SJCRH30 (cell line): ENCODE measurements at regions not wholly inside any gene's neighbourhood (a gene's known extent, or its start where the extent isn't known, plus 50 kb on each side); places are given as distances from the start of the nearest gene placed in this dataset.
"Not testable (repeated sequence)": the region's sequence is repeated elsewhere in the genome, so short reads cannot be mapped to it uniquely, and the experiment has no call there.

Source experiments
- DNase-seq, 2 experiments: peaks; one replicate each; pipeline ENCODE4 v3.0.0-alpha.2; 2015 to 2020
- H3K27ac ChIP-seq: fragments of 250-450 bp; sonication (Bioruptor Pico); 2 replicates; pipeline ENCODE4 v1.5.1; 2020; ENCODE audit warnings: mild to moderate bottlenecking, moderate library complexity
- H3K27me3 ChIP-seq: fragments of 250-450 bp; sonication (Bioruptor Pico); 2 replicates; pipeline ENCODE4 v1.5.1; 2020; ENCODE audit warnings: mild to moderate bottlenecking, moderate library complexity
- H3K36me3 ChIP-seq: fragments of 250-450 bp; sonication (Bioruptor Pico); 2 replicates; pipeline ENCODE4 v1.5.1; 2020; ENCODE audit warnings: mild to moderate bottlenecking, moderate library complexity
- H3K4me1 ChIP-seq: fragments of 250-450 bp; sonication (Bioruptor Pico); 2 replicates; pipeline ENCODE4 v1.5.1; 2020; ENCODE audit warnings: mild to moderate bottlenecking, moderate library complexity
- H3K4me3 ChIP-seq: fragments of 250-450 bp; sonication (Bioruptor Pico); 2 replicates; pipeline ENCODE4 v1.5.1; 2020; ENCODE audit warnings: mild to moderate bottlenecking, moderate library complexity
- H3K9me3 ChIP-seq: fragments of 250-450 bp; sonication (Bioruptor Pico); replicated peaks from 2 replicates; pipeline ENCODE4 v1.5.1; 2020; ENCODE audit warnings: mild to moderate bottlenecking, moderate library complexity

DNA sequence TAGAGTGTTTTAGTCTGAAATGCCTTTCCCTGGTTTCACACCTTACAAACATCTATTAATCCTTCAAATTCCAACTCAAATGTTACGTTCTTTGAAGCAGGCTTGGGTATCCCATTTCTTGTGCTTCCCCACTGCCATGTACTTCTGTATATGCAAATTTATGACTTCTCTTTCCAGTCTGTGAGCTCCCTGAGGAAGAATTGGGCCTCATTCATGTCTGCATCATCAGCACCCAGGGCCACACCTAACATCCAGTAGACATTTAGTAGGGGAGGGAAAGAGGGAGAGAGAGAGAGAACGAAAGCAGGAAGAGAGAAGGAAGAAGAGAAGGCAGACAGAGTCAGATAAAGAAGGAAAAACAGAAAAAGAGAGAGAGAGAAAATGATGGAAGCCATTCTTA is 53.3 kb upstream of the KY start:
- H3K36me3 ChIP-seq: no peaks in the 10 kb centered on the region
- no peaks in the 10 kb centered on the region for H3K9me3 ChIP-seq
- H3K4me3 ChIP-seq: no peak overlapping the region
- H3K4me1 ChIP-seq: no peaks in the 10 kb centered on the region
- no peaks in the 10 kb centered on the region for H3K27me3 ChIP-seq
- no peak for DNase-seq
- H3K27ac ChIP-seq: no peak overlapping the region

DNA sequence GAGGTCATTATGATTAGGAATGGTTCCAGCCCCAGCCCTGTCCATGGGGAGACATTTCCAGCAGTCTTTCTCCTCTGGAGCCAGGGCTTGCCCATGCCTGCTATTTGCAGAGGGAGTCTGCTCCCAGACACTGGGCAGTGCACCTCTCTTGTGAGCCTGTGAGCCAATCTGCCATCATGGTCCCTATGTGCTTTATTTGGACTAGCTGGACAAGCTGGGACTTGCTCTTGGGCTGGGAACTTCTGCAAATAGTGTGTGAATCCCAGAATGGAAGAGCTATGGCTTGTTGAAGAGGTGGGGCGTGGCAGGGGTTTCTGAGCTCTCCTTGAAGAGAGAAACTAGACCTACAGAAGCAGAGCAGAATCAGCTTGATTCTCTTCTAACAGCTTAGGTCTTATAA is 53.7 kb upstream of the KY start:
- Histone ChIP-seq H3K27ac (no peak overlapping the region), H3K27me3 (no peaks in the 10 kb centered on the region), H3K9me3 (no peaks in the 10 kb centered on the region), H3K4me1 (no peaks in the 10 kb centered on the region), H3K4me3 (no peak overlapping the region), H3K36me3 (no peaks in the 10 kb centered on the region)
- no peak for DNase-seq

DNA sequence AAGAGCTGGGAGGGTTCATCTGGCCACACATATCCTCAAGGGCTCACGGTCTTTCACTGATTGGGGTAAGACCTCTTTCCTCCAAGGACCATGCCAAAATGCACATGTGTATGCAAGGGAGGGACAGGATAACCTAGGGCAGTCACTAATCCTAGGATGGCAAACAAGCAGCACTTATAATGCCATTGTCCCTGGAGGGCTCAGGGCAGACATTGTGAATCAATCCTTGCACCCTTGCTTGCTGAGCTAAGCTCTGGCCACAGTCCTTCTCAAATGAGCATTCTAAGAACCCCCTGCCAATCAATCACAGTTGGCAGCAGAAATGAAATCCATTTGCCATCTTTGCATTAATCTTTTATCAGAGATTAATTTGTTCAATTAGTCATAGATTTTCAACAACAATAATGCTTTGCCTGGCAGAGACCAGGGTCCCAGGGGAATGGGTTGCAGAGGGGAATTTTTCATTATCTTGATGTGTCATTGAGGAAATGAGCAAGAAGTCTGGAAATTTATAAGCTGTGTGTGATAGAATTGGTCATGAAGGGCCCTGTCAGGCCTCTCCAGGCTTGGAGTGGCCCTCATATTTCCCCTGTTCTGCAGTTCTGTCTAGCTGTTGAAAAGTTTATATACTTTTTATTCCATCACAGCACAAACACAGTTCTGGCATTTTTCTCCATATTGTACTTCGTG is 57.2 kb upstream of the KY start:
- no peaks in the 10 kb centered on the region for H3K36me3 ChIP-seq
- H3K27me3 ChIP-seq: 0 out of 2 replicates have a peak, but pooled peaks cover 2% of the 10 kb centered on the region
- H3K27ac ChIP-seq: no peak overlapping the region
- no peak overlapping the region for H3K4me3 ChIP-seq
- no peaks in the 10 kb centered on the region for H3K4me1 ChIP-seq
- H3K9me3 ChIP-seq: no peaks in the 10 kb centered on the region
- DNase-seq: no peak

DNA sequence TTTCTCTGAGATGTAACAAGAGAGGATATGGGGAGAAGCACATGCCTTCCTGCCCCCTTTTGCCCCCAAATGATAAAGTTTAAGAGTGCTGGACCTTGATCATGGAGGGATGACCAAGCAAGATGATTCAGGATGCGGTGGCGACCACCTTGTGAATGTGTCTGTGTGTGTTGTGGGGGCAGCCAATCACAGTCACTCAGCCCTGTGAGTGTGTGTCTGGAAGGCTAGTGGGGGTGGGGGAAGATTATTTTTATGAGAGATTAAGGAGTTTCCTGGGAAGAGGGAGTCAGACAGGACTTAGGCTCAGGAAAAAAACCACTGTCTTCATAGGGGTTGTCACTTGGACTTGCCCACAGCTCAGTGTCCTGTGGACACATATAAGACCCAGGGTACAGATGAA is 57.8 kb upstream of the KY start:
- DNase-seq: no peak
- H3K36me3 ChIP-seq: no peaks in the 10 kb centered on the region
- no peak overlapping the region for H3K27ac ChIP-seq

DNA sequence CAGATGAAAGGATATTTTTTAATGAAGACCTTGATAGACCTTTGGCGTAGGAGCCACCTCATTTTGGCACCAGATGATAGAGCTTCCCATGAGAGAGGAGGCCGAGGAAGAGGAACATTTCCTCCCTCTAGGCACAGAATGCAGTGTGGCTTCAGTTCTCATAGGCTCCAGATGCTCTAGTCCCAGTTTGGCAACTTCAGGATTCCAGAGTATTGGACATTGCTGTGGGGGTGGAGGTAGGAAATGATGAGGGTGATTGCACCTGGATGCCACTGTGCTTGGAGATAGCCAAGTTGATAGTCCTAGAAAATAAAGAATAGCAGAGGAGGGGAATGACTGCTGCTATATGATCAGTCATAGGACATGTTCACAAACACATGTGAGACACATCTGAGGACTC is 58.3 kb upstream of the KY start:
- 0 out of 2 replicates have a peak, but pooled peaks cover 2% of the 10 kb centered on the region for H3K27me3 ChIP-seq
- no peaks in the 10 kb centered on the region for H3K4me1 ChIP-seq
- H3K9me3 ChIP-seq: no peaks in the 10 kb centered on the region
- H3K27ac ChIP-seq: no peak overlapping the region
- no peaks in the 10 kb centered on the region for H3K36me3 ChIP-seq
- DNase-seq: no peak
- H3K4me3 ChIP-seq: no peak overlapping the region

More for the DNA sequence above, 57.8 kb upstream of the KY start:
- H3K27me3 ChIP-seq: 0 out of 2 replicates have a peak, but pooled peaks cover 2% of the 10 kb centered on the region
- H3K4me1 ChIP-seq: no peaks in the 10 kb centered on the region
- no peaks in the 10 kb centered on the region for H3K9me3 ChIP-seq
- H3K4me3 ChIP-seq: no peak overlapping the region

DNA sequence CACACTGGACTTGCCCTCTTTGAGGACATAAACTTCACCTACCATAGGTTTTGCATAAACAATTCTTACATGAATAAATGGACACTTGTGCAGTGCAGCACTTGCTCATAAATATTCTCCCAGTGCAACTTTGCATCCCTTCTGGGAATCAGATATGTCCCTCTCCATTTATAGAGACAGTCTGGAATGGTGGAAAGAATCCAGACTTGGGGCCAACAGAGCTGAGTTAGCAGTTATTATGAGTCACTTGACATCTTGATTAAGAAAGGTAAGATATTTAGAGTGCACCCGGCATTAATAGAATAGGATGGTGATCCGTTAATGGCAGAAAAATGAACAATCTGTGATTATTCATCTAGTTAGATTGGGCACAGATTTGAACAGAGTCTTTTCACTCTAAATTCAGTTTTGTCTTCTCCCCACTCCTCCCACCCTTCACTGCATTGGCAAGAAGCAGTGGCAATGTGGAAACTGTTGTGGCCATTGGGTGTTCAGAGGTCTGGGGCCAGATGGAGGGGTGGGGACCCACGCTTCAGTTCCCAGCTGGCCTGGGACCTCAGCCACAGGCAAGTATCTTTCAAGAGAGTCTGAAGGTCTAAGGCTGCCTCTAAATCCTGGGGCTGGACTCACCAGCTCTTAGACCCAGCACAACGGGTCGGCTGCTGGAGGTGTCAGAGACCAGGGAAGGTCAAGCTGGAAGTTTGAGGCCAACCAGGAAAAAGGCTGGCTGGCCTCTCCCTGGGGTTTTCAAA is 58.9 kb upstream of the KY start:
- Histone ChIP-seq H3K4me3 (no peak overlapping the region), H3K27ac (no peak overlapping the region), H3K4me1 (no peaks in the 10 kb centered on the region), H3K27me3 (0 out of 2 replicates have a peak, but pooled peaks cover 2% of the 10 kb centered on the region), H3K36me3 (no peaks in the 10 kb centered on the region), H3K9me3 (no peaks in the 10 kb centered on the region)
- no peak for DNase-seq

DNA sequence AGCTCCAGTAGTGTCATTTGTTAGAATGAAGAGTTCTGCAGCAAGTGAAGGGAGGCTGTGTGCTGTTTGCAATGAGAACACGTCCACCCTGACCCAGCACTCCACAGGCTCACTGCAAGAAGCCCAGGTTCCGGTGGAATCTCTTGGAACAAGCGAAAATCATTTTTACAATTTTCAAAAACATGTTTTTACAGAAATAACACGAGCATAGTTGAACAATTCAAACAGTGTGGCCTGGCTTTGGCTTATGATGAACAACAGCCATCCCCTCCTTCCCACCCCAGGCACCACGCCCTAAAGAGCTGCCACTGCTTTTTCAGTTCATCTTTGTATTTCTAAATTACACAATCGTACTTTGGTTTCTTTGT is 59.5 kb upstream of the KY start:
- H3K9me3 ChIP-seq: no peaks in the 10 kb centered on the region
- no peaks in the 10 kb centered on the region for H3K36me3 ChIP-seq
- H3K27ac ChIP-seq: no peak overlapping the region
- no peak for DNase-seq
- no peaks in the 10 kb centered on the region for H3K4me1 ChIP-seq
- H3K27me3 ChIP-seq: 0 out of 2 replicates have a peak, but pooled peaks cover 2% of the 10 kb centered on the region
- H3K4me3 ChIP-seq: no peak overlapping the region

DNA sequence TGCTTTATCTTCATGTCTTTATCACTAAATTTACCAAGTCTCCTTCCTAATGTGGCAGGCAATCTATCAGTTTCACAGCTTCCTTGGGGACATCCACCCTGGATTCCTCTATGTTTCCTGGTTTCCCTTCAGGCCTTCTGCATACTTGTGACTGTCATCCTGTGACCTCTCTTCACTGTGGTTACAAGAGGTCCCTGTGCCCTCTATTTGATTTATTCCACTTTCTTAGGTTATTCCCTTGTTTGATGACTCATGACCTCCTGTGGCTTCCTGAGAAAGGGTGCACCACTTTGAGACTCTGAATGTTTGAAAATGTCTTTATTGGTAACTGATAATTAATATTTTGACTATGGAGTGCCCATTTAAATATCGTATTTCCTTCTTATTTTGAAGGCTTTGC is 60.5 kb upstream of the KY start:
- DNase-seq: no peak

DNA sequence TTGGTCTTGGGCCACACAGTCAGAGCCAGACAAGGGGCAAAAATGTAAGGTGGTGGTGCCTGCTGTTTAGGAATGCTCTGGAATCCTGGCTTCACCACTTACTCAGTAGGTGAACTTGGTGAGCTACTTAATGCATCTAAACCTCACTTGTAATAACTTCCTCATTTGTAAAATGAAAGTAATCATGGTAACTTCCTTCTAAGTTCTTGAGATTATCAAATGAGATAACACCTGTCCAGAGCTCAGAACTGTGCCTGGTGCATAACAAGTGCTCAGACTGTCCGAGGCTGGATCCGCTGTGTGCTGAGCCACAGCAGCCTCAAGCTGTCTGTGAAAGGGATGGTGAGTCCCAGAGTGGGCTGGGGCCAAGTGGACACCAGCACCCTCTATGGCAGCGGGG is 62.8 kb upstream of the KY start:
- DNase-seq: no peak
- no peaks in the 10 kb centered on the region for H3K36me3 ChIP-seq
- H3K9me3 ChIP-seq: no peaks in the 10 kb centered on the region
- H3K27ac ChIP-seq: no peak overlapping the region
- H3K4me1 ChIP-seq: no peaks in the 10 kb centered on the region
- H3K27me3 ChIP-seq: peaks cover 2% of the 10 kb centered on the region; the same call in 1 of the 2 replicates
- H3K4me3 ChIP-seq: no peak overlapping the region

More for the DNA sequence above, 60.5 kb upstream of the KY start:
- no peak overlapping the region for H3K27ac ChIP-seq
- H3K36me3 ChIP-seq: no peaks in the 10 kb centered on the region
- H3K4me3 ChIP-seq: no peak overlapping the region
- H3K27me3 ChIP-seq: 0 out of 2 replicates have a peak, but pooled peaks cover 2% of the 10 kb centered on the region
- no peaks in the 10 kb centered on the region for H3K9me3 ChIP-seq
- no peaks in the 10 kb centered on the region for H3K4me1 ChIP-seq

DNA sequence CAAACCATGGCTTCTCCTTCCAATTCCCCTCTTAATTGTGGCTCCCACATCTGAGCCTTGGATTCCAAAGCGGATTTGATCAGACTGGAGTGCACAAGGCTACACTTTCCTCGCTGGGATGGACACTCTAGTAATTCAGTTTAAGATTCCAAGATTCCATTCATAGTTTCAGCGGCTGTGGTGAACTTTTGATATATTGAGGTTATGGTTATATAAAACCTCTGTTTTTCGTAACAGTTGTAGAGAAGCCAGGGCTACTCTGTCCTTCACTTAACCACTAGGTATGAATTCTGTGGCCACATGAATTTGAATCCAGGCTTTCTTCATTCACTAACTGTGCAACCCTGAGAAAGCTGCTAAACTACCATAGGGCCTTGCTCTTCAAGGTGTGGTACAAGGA is 67.9 kb upstream of the KY start:
- Histone ChIP-seq H3K4me1 (no peaks in the 10 kb centered on the region), H3K27me3 (no peaks in the 10 kb centered on the region; the same call in none of the 2 replicates), H3K36me3 (no peaks in the 10 kb centered on the region), H3K27ac (no peak overlapping the region), H3K9me3 (no peaks in the 10 kb centered on the region), H3K4me3 (no peak overlapping the region)
- no peak for DNase-seq

DNA sequence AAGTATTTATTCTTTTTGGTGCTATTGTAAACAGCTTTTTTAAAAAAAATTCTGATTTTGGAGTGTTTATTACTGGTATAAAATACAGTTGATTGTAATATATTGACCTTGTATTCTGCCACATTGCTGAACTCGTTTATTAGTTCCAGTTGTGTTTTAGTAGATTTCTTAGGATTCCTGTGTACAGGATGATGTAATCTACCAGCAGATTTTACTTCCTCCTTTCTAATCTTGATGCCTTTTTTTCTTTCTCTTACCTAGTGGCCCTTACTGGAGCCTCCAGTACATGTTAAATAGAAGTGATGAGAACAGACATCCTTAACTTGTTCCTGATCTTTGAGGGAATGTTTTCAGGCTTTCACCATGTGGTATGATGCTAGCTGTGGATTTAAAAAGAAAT is 70.4 kb upstream of the KY start:
- Histone ChIP-seq H3K4me3 (no peak overlapping the region), H3K36me3 (no peaks in the 10 kb centered on the region), H3K27ac (no peak overlapping the region), H3K27me3 (no peaks in the 10 kb centered on the region; the same call in none of the 2 replicates), H3K4me1 (no peaks in the 10 kb centered on the region), H3K9me3 (no peaks in the 10 kb centered on the region)
- no peak for DNase-seq

DNA sequence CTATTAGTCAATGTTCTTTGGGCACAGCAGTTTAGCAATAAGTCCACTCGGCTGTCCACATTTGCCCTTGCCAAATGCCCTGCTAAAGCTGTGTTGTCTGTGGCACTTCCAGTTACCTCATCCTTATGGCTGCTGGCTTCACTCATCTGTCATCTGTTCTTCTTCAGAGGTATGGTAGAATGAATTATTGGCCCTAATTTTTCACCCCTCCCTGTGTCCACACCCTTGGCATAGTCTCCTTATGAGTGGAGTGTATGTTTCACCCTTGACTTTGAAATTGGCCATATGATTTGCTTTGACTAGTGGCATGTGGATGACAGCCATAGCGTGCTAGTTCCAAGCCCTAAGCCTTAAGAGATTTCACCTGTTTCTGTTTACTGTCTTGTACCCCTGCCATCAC is 72.1 kb upstream of the EPHB1 start:
- Histone ChIP-seq H3K4me3 (no peak overlapping the region), H3K27ac (no peak overlapping the region), H3K4me1 (no peaks in the 10 kb centered on the region), H3K27me3 (peaks cover 2% of the 10 kb centered on the region), H3K9me3 (no peaks in the 10 kb centered on the region), H3K36me3 (no peaks in the 10 kb centered on the region)
- DNase-seq: no peak

DNA sequence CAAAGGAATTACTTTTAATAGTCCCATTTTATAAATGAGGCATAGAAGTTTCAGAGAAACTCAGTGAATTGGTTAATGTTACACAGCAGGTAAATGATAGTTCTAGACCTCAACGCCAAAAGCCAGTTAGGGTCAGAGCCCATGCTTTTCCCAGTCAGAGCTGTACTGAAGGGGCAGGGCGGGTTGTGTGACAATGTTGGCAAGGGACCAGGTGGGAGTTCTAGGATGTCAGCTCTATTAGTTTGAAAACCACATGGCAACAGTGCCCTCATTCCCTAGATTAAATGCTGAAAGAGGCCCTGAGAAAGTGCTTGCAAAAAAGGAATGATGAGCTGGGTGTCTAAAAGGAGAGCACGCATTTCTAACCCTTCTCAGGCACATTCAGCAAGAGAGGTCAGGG is 65.4 kb upstream of the EPHB1 start:
- H3K27me3 ChIP-seq: peaks cover 2% of the 10 kb centered on the region; the same call in 1 of the 2 replicates
- DNase-seq: no peak
- no peaks in the 10 kb centered on the region for H3K4me1 ChIP-seq
- H3K27ac ChIP-seq: no peak overlapping the region
- H3K36me3 ChIP-seq: no peaks in the 10 kb centered on the region
- no peak overlapping the region for H3K4me3 ChIP-seq
- H3K9me3 ChIP-seq: no peaks in the 10 kb centered on the region

DNA sequence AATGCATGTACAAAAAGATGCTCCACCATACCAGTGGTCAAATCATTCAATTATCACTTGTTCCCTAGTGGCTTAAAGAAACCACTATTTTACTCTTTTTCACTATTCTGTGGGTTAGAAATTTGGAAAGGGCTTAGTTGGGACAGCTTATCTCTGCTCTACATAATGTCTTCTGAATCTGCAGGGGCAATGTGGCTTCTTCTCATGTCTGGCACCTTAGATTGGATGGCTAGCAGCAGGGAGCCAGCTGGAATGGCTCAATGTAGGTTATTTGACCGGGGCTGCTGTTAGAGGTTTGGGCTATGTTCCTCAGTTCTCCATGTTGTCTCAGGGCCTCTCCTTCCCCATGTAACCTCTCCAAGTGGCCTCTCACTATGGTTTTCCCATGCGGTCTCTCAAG is 57.5 kb upstream of the EPHB1 start:
- Histone ChIP-seq H3K9me3 (no peaks in the 10 kb centered on the region), H3K4me3 (no peak overlapping the region), H3K36me3 (no peaks in the 10 kb centered on the region), H3K27me3 (no peaks in the 10 kb centered on the region), H3K4me1 (no peaks in the 10 kb centered on the region), H3K27ac (no peak overlapping the region)
- DNase-seq: no peak

DNA sequence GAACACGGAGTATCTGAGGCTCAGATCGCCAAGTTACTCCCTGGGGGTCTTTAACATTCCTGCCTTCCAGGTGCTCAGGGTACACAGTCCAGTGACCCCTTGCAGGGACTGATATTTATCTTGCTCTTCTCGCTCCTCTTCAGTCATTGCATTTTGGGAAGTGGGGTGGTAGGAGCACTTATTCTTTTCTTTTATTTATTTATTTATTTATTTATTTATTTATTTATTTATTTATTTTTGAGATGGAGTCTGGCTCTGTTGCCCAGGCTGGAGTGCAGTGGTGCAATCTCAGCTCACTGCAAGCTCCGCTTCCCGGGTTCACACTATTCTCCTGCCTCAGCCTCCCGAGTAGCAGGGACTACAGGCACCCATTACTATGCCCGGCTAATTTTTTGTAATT is 55.0 kb upstream of the EPHB1 start:
- H3K9me3 ChIP-seq, H3K27me3 ChIP-seq, H3K4me1 ChIP-seq, DNase-seq, H3K4me3 ChIP-seq, H3K36me3 ChIP-seq, H3K27ac ChIP-seq: not testable (repeated sequence)

DNA sequence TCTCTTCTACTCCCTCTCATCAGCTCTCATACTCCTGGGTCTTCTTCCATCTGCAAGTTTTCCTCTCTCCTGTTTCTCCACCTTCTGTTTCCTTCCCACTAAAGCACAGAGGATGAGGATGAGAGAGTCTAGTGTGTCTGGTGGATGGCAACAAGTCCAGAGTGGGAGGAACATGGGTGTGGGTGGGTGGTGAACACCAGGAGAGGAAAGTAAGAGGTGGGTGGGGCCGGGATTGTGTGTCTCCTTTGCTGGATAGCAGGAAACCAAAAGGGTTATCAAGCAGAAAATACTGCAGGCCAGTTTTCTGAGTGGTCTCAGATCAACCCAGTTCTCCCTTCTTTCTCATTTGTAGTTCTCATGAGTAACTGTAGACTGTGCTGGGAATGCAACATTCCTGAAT is 52.9 kb upstream of the EPHB1 start:
- Histone ChIP-seq H3K36me3 (no peaks in the 10 kb centered on the region), H3K9me3 (no peaks in the 10 kb centered on the region), H3K4me1 (no peaks in the 10 kb centered on the region), H3K27me3 (no peaks in the 10 kb centered on the region), H3K27ac (no peak overlapping the region), H3K4me3 (no peak overlapping the region)
- no peak for DNase-seq
